IMR-90 (cell line): ENCODE measurements at regions not wholly inside any gene's neighbourhood (a gene's known extent, or its start where the extent isn't known, plus 50 kb on each side); places are given as distances from the start of the nearest gene placed in this dataset.

Source experiments
- ATAC-seq: fragments of 200-7000 bp; cut with Tn5 transposase; 2 replicates; pipeline ENCODE4 v1.9.1; 2020; ENCODE audit warnings: low read depth, mild to moderate bottlenecking, moderate library complexity
- BruUV-seq: library from RNA; stranded (reverse); fragments of 400-500 nt; replicated peaks from 2 replicates; lab custom pipeline; 2021; lab: Mats Ljungman, UMichigan
- CTCF ChIA-PET: fragments of 300-600 bp; formaldehyde crosslinking; extraction: SDS; loops from one replicate; lab custom pipeline; 2021; ENCODE audit warnings: antibody characterized with exemption; lab: Yijun Ruan, JAX
- POLR2A ChIA-PET: fragments of 300-600 bp; sonication (Branson Sonifier 250); formaldehyde crosslinking; loops from one replicate; lab custom pipeline; 2022; ENCODE audit warnings: antibody characterized with exemption; ENCODE audit not compliant: unreplicated experiment; lab: Charles Lee
- DNase-seq: peaks from one replicate; pipeline ENCODE4 v3.0.0; 2013
- H2AFZ ChIP-seq: replicated peaks from 2 replicates; pipeline ENCODE3; 2013; ENCODE audit warnings: low read length, mild to moderate bottlenecking; ENCODE audit not compliant: poor library complexity
- H2AK5ac ChIP-seq: 2 replicates; pipeline ENCODE4 v1.6.1; 2013; ENCODE audit warnings: low read depth, low read length, inconsistent platforms
- H2AK9ac ChIP-seq: replicated peaks from 2 replicates; pipeline ENCODE3; 2013; ENCODE audit warnings: mild to moderate bottlenecking, low read depth, low read length, moderate library complexity; ENCODE audit not compliant: poor library complexity
- H2BK120ac ChIP-seq: 2 replicates; pipeline ENCODE4 v1.6.1; 2013; ENCODE audit warnings: low read depth, low read length, inconsistent platforms
- H2BK15ac ChIP-seq: 3 replicates; pipeline ENCODE4 v1.6.1; 2013; ENCODE audit warnings: low read depth, low read length, inconsistent platforms
- H2BK20ac ChIP-seq: 2 replicates; pipeline ENCODE4 v1.6.1; 2013; ENCODE audit warnings: low read depth, mild to moderate bottlenecking, inconsistent platforms, low read length, moderate library complexity
- H2BK5ac ChIP-seq: 2 replicates; pipeline ENCODE4 v1.6.1; 2013; ENCODE audit warnings: mild to moderate bottlenecking, low read depth, low read length, inconsistent platforms; ENCODE audit not compliant: poor library complexity, severe bottlenecking
- H3K14ac ChIP-seq: replicated peaks from 2 replicates; pipeline ENCODE4 v1.6.1; 2013; ENCODE audit warnings: low read depth, low read length, inconsistent platforms
- H3K18ac ChIP-seq: 2 replicates; pipeline ENCODE4 v1.6.1; 2013; ENCODE audit warnings: low read depth, low read length, control low read depth
- H3K23ac ChIP-seq: 2 replicates; pipeline ENCODE4 v1.6.1; 2013; ENCODE audit warnings: low read depth, low read length, inconsistent platforms
- H3K27ac ChIP-seq: 2 replicates; pipeline ENCODE4 v1.5.1; 2013; ENCODE audit warnings: mild to moderate bottlenecking, control low read depth, low read length; ENCODE audit not compliant: insufficient read depth
- H3K27me3 ChIP-seq: 2 replicates; pipeline ENCODE4 v1.6.1; 2013; ENCODE audit warnings: low read length; ENCODE audit not compliant: control insufficient read depth, insufficient read depth
- H3K36me3 ChIP-seq: 2 replicates; pipeline ENCODE4 v1.6.1; 2013; ENCODE audit warnings: low read length, mixed read lengths; ENCODE audit not compliant: control insufficient read depth, insufficient read depth
- H3K4ac ChIP-seq: 2 replicates; pipeline ENCODE4 v1.6.1; 2013; ENCODE audit warnings: low read depth, low read length, inconsistent platforms
- H3K4me1 ChIP-seq: 2 replicates; pipeline ENCODE4 v1.6.1; 2013; ENCODE audit warnings: low read length, mixed read lengths; ENCODE audit not compliant: control insufficient read depth, insufficient read depth
- H3K4me2 ChIP-seq: 2 replicates; pipeline ENCODE4 v1.6.1; 2013; ENCODE audit warnings: low read depth, mild to moderate bottlenecking, control low read depth, low read length, moderate library complexity
- H3K4me3 ChIP-seq: 2 replicates; pipeline ENCODE4 v1.5.1; 2013; ENCODE audit warnings: low read depth, mild to moderate bottlenecking, control low read depth, low read length, moderate library complexity; ENCODE audit not compliant: insufficient read depth
- H3K56ac ChIP-seq: 2 replicates; pipeline ENCODE4 v1.6.1; 2013; ENCODE audit warnings: low read length, inconsistent platforms; ENCODE audit not compliant: insufficient read depth; ENCODE audit errors: extremely low read depth
- H3K79me1 ChIP-seq, 2 experiments: 2 replicates each; pipeline ENCODE4 v1.6.1; 2013; ENCODE audit warnings: low read length in 2 of 2, inconsistent platforms in 1 of 2, low read depth in 1 of 2
- H3K9ac ChIP-seq: 2 replicates; pipeline ENCODE4 v1.6.1; 2013; ENCODE audit warnings: low read depth, low read length, control low read depth
- H3K9me1 ChIP-seq: 2 replicates; pipeline ENCODE4 v1.6.1; 2013; ENCODE audit warnings: low read length, inconsistent platforms; ENCODE audit not compliant: insufficient read depth
- H3K9me3 ChIP-seq: 2 replicates; pipeline ENCODE4 v1.6.1; 2013; ENCODE audit warnings: low read length; ENCODE audit not compliant: control insufficient read depth, insufficient read depth
- H4K20me1 ChIP-seq: 2 replicates; pipeline ENCODE4 v1.6.1; 2013; ENCODE audit warnings: low read length, inconsistent platforms; ENCODE audit not compliant: insufficient read depth
- H4K5ac ChIP-seq: 2 replicates; pipeline ENCODE4 v1.6.1; 2013; ENCODE audit warnings: mild to moderate bottlenecking, low read depth, low read length, control low read depth
- H4K8ac ChIP-seq, 2 experiments: 2 replicates each; pipeline ENCODE4 v1.6.1; 2013; ENCODE audit warnings: low read depth in 2 of 2, low read length in 2 of 2, control low read depth in 1 of 2, inconsistent platforms in 1 of 2
- H4K91ac ChIP-seq: 2 replicates; pipeline ENCODE4 v1.6.1; 2013; ENCODE audit warnings: low read depth, low read length, inconsistent platforms; ENCODE audit not compliant: insufficient read depth
- BHLHE40 ChIP-seq: fragments of 150-350 bp; IDR thresholded peaks from 2 replicates; pipeline ENCODE4 v1.6.1; 2016; ENCODE audit warnings: mild to moderate bottlenecking, low read depth, low read length
- CEBPB ChIP-seq: IDR thresholded peaks from 2 replicates; pipeline ENCODE4 v1.6.1; 2012; ENCODE audit warnings: low read depth, low read length, improper control_type of control experiment
- CHD1 ChIP-seq: IDR thresholded peaks from 2 replicates; pipeline ENCODE4 v1.6.1; 2012; ENCODE audit warnings: low read depth, low read length, improper control_type of control experiment
- ELK1 ChIP-seq: fragments of 150-350 bp; IDR thresholded peaks from 2 replicates; pipeline ENCODE4 v1.6.1; 2016; ENCODE audit warnings: low read depth, mild to moderate bottlenecking, low read length, moderate library complexity, borderline replicate concordance
- FOS ChIP-seq: fragments of 150-350 bp; IDR thresholded peaks from 2 replicates; pipeline ENCODE4 v1.6.1; 2016; ENCODE audit warnings: low read depth, low read length
- MAFK ChIP-seq: IDR thresholded peaks from 2 replicates; pipeline ENCODE4 v1.6.1; 2012; ENCODE audit warnings: low read depth, low read length, improper control_type of control experiment
- MAZ ChIP-seq: IDR thresholded peaks from 2 replicates; pipeline ENCODE4 v1.6.1; 2012; ENCODE audit warnings: low read depth, mild to moderate bottlenecking, low read length, improper control_type of control experiment, moderate library complexity, borderline replicate concordance
- MXI1 ChIP-seq: IDR thresholded peaks from 2 replicates; pipeline ENCODE4 v1.6.1; 2012; ENCODE audit warnings: low read depth, mild to moderate bottlenecking, low read length, moderate library complexity, borderline replicate concordance
- NFE2L2 ChIP-seq: fragments of 150-350 bp; IDR thresholded peaks from 2 replicates; pipeline ENCODE4 v1.6.1; 2016; ENCODE audit warnings: low read depth, mild to moderate bottlenecking, low read length
- POLR2A ChIP-seq: IDR thresholded peaks from 2 replicates; pipeline ENCODE4 v1.6.1; 2012; ENCODE audit warnings: mild to moderate bottlenecking, low read depth, low read length
- RAD21 ChIP-seq: IDR thresholded peaks from 2 replicates; pipeline ENCODE4 v1.6.1; 2012; ENCODE audit warnings: low read length, improper control_type of control experiment
- RCOR1 ChIP-seq: IDR thresholded peaks from 2 replicates; pipeline ENCODE4 v1.6.1; 2012; ENCODE audit warnings: mild to moderate bottlenecking, low read length, improper control_type of control experiment; ENCODE audit not compliant: insufficient replicate concordance
- RFX5 ChIP-seq: IDR thresholded peaks from 2 replicates; pipeline ENCODE4 v1.8.0; 2012; ENCODE audit warnings: low read depth, mild to moderate bottlenecking, low read length, moderate library complexity
- SMC3 ChIP-seq: fragments of 150-350 bp; IDR thresholded peaks from 2 replicates; pipeline ENCODE4 v1.6.1; 2016; ENCODE audit warnings: low read depth, mild to moderate bottlenecking, antibody characterized with exemption, low read length, moderate library complexity
- dilution Hi-C: fragments of 300-500 bp; cut with HindIII; formaldehyde crosslinking; loops from one replicate; pipeline ENCODE4 v1.14.3; 2018; ENCODE audit warnings: low sequenced_read_pairs; ENCODE audit not compliant: unreplicated experiment
- in situ Hi-C: fragments of 300-500 bp; cut with MboI; formaldehyde crosslinking; loops from 3 replicates; pipeline ENCODE4 v1.14.3; 2019; ENCODE audit warnings: low sequenced_read_pairs, inconsistent platforms, mixed read lengths
- intact Hi-C: fragments of 100-400 bp; cut with micrococcal nuclease; formaldehyde crosslinking; loops from 2 replicates; pipeline ENCODE4 v1.10.0; 2022
- TF ChIP-seq, protein P1 (sequence below): fragments of 150-350 bp; IDR thresholded peaks from 2 replicates; pipeline ENCODE4 v1.6.1; 2017; ENCODE audit warnings: mild to moderate bottlenecking, antibody characterized with exemption, low read length, low read depth
- TF ChIP-seq, protein P2 (sequence below): conservative IDR thresholded peaks from 2 replicates; pipeline ENCODE4 v1.5.1; 2012; ENCODE audit warnings: mild to moderate bottlenecking, low read depth, low read length, improper control_type of control experiment

GRCh38 chr6:114579486-114579885 lies 236.7 kb upstream of the HS3ST5 start:
- Histone ChIP-seq H3K18ac (no peak overlapping the region), H3K79me1 (no peaks in the 10 kb centered on the region), H3K4me3 (no peak overlapping the region), H3K4ac (no peak overlapping the region), H4K8ac (no peak overlapping the region), H2AK5ac (no peak overlapping the region), H3K9me3 (no peaks in the 10 kb centered on the region), H3K4me2 (no peak overlapping the region), H3K27me3 (no peaks in the 10 kb centered on the region), H2BK5ac (no peak overlapping the region), H3K9me1 (no peaks in the 10 kb centered on the region), H3K14ac (no peak overlapping the region), H4K20me1 (no peaks in the 10 kb centered on the region), H3K27ac (no peak overlapping the region), H2BK20ac (no peak overlapping the region), H4K91ac (no peak overlapping the region), H2BK120ac (no peak overlapping the region), H3K4me1 (no peaks in the 10 kb centered on the region), H3K23ac (no peak overlapping the region), H2AK9ac (no peak overlapping the region), H2AFZ (no peak overlapping the region), H3K9ac (no peak overlapping the region), H3K36me3 (no peaks in the 10 kb centered on the region), H4K5ac (no peak overlapping the region), H3K56ac (no peak overlapping the region), H2BK15ac (no peak overlapping the region)
- intact Hi-C loops = no loop called here
- DNase-seq (no peak), ATAC-seq (no peak)
- in situ Hi-C loops = no loop called here
- TF ChIP-seq, protein P1, sequence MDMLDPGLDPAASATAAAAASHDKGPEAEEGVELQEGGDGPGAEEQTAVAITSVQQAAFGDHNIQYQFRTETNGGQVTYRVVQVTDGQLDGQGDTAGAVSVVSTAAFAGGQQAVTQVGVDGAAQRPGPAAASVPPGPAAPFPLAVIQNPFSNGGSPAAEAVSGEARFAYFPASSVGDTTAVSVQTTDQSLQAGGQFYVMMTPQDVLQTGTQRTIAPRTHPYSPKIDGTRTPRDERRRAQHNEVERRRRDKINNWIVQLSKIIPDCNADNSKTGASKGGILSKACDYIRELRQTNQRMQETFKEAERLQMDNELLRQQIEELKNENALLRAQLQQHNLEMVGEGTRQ = no peak
- TF ChIP-seq RCOR1 (no peak), MAFK (no peak), RAD21 (no peak), POLR2A (no peak), RFX5 (no peak), NFE2L2 (no peak), FOS (no peak), ELK1 (no peak), MAZ (no peak), SMC3 (no peak), MXI1 (no peak), BHLHE40 (no peak), CEBPB (no peak), CHD1 (no peak)
- TF ChIP-seq, protein P2, sequence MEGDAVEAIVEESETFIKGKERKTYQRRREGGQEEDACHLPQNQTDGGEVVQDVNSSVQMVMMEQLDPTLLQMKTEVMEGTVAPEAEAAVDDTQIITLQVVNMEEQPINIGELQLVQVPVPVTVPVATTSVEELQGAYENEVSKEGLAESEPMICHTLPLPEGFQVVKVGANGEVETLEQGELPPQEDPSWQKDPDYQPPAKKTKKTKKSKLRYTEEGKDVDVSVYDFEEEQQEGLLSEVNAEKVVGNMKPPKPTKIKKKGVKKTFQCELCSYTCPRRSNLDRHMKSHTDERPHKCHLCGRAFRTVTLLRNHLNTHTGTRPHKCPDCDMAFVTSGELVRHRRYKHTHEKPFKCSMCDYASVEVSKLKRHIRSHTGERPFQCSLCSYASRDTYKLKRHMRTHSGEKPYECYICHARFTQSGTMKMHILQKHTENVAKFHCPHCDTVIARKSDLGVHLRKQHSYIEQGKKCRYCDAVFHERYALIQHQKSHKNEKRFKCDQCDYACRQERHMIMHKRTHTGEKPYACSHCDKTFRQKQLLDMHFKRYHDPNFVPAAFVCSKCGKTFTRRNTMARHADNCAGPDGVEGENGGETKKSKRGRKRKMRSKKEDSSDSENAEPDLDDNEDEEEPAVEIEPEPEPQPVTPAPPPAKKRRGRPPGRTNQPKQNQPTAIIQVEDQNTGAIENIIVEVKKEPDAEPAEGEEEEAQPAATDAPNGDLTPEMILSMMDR = no peak
- dilution Hi-C loops = no loop called here
- POLR2A ChIA-PET = no interaction called here
- CTCF ChIA-PET = no interaction called here
- BruUV-seq = no TSS peak
